Mesenchymal stem cell (in vitro differentiated cells and primary cell): ENCODE measurements at regions not wholly inside any gene's neighbourhood (a gene's known extent, or its start where the extent isn't known, plus 50 kb on each side); places are given as distances from the start of the nearest gene placed in this dataset.

Experiments
- DNase-seq: peaks from one replicate; pipeline ENCODE4 v3.0.0-alpha.2; 2013
- H2AFZ ChIP-seq: one replicate; pipeline ENCODE4 v1.6.1; 2013; ENCODE audit warnings: low read depth, mild to moderate bottlenecking, control low read depth, inconsistent platforms, low read length, moderate library complexity
- H2AK5ac ChIP-seq: 2 replicates; pipeline ENCODE4 v1.6.1; 2013; ENCODE audit warnings: low read length, moderate library complexity, mild to moderate bottlenecking, inconsistent platforms; ENCODE audit not compliant: severe bottlenecking
- H2BK120ac ChIP-seq: one replicate; pipeline ENCODE4 v1.6.1; 2013; ENCODE audit warnings: low read depth, mild to moderate bottlenecking, inconsistent platforms, low read length, moderate library complexity
- H2BK12ac ChIP-seq, 2 experiments: one replicate each; pipeline ENCODE4 v1.6.1; 2013; ENCODE audit warnings: inconsistent platforms in 2 of 2, low read length in 2 of 2, mild to moderate bottlenecking in 2 of 2, moderate library complexity in 2 of 2, control low read depth in 1 of 2
- H2BK15ac ChIP-seq: one replicate; pipeline ENCODE4 v1.6.1; 2013; ENCODE audit warnings: mild to moderate bottlenecking, low read depth, inconsistent platforms; ENCODE audit not compliant: poor library complexity, severe bottlenecking
- H2BK5ac ChIP-seq: 2 replicates; pipeline ENCODE4 v1.6.1; 2013; ENCODE audit warnings: low read depth, mild to moderate bottlenecking, low read length, control low read depth, inconsistent platforms; ENCODE audit not compliant: poor library complexity, severe bottlenecking
- H3K14ac ChIP-seq, 2 experiments: one replicate each; pipeline ENCODE4 v1.6.1; 2013; ENCODE audit warnings: inconsistent platforms in 2 of 2, low read length in 2 of 2, control low read depth in 1 of 2, mild to moderate bottlenecking in 1 of 2, moderate library complexity in 1 of 2
- H3K18ac ChIP-seq, 2 experiments: one replicate each; pipeline ENCODE4 v1.6.1; 2013; ENCODE audit warnings: inconsistent platforms in 2 of 2, low read length in 2 of 2, control low read depth in 1 of 2, low read depth in 1 of 2, mild to moderate bottlenecking in 1 of 2
- H3K23ac ChIP-seq, 2 experiments: one replicate each; pipeline ENCODE4 v1.6.1; 2013; ENCODE audit warnings: inconsistent platforms in 2 of 2, low read length in 2 of 2, mild to moderate bottlenecking in 2 of 2, moderate library complexity in 2 of 2, control low read depth in 1 of 2
- H3K27ac ChIP-seq: 2 replicates; pipeline ENCODE4 v1.5.1; 2013; ENCODE audit warnings: mild to moderate bottlenecking, moderate library complexity, low read length, control low read depth, inconsistent platforms; ENCODE audit not compliant: poor library complexity, severe bottlenecking
- H3K27me3 ChIP-seq, 2 experiments: 2 replicates each; pipeline versions ENCODE4 v1.6.1 to v1.7.0; 2013; ENCODE audit warnings: low read length in 2 of 2, mild to moderate bottlenecking in 2 of 2, moderate library complexity in 2 of 2, control low read depth in 1 of 2, inconsistent platforms in 1 of 2; ENCODE audit not compliant: control insufficient read depth in 1 of 2, insufficient read depth in 1 of 2
- H3K36me3 ChIP-seq, 2 experiments: 2 replicates each; pipeline versions ENCODE4 v1.6.1 to v1.7.0; 2013; ENCODE audit warnings: low read length in 2 of 2, control low read depth in 1 of 2, inconsistent platforms in 1 of 2, low read depth in 1 of 2, mild to moderate bottlenecking in 1 of 2; ENCODE audit not compliant: insufficient read depth in 2 of 2, control insufficient read depth in 1 of 2
- H3K4ac ChIP-seq, 2 experiments: one replicate each; pipeline ENCODE4 v1.6.1; 2013; ENCODE audit warnings: inconsistent platforms in 2 of 2, low read length in 2 of 2, mild to moderate bottlenecking in 2 of 2, moderate library complexity in 2 of 2, control low read depth in 1 of 2, low read depth in 1 of 2
- H3K4me1 ChIP-seq: 2 replicates; pipeline ENCODE4 v1.6.1; 2013; ENCODE audit warnings: low read depth, low read length, control low read depth; ENCODE audit not compliant: control insufficient read depth, insufficient read depth
- H3K4me2 ChIP-seq: 2 replicates; pipeline ENCODE4 v1.6.1; 2013; ENCODE audit warnings: low read length, mild to moderate bottlenecking, inconsistent platforms; ENCODE audit not compliant: poor library complexity, severe bottlenecking
- H3K4me3 ChIP-seq, 2 experiments: 2 replicates each; pipeline versions ENCODE4 v1.5.1 to v1.7.0; 2013; ENCODE audit warnings: low read length in 2 of 2, mild to moderate bottlenecking in 2 of 2, control low read depth in 1 of 2, low read depth in 1 of 2; ENCODE audit not compliant: insufficient read depth in 1 of 2
- H3K79me1 ChIP-seq: replicated peaks from 2 replicates; pipeline ENCODE4 v1.6.1; 2013; ENCODE audit warnings: mild to moderate bottlenecking, control low read depth, low read length, inconsistent platforms; ENCODE audit not compliant: poor library complexity, severe bottlenecking
- H3K9ac ChIP-seq: 2 replicates; pipeline ENCODE4 v1.7.0; 2013; ENCODE audit warnings: mild to moderate bottlenecking, low read length, moderate library complexity
- H3K9me3 ChIP-seq: 2 replicates; pipeline ENCODE4 v1.7.0; 2013; ENCODE audit warnings: mild to moderate bottlenecking, low read length; ENCODE audit not compliant: control insufficient read depth
- H4K8ac ChIP-seq: one replicate; pipeline ENCODE4 v1.6.1; 2013; ENCODE audit warnings: inconsistent platforms, mild to moderate bottlenecking, low read length, moderate library complexity
- H4K91ac ChIP-seq: one replicate; pipeline ENCODE4 v1.6.1; 2013; ENCODE audit warnings: mild to moderate bottlenecking, low read length, inconsistent platforms
- WGBS: methylation state at CpG from one replicate; pipeline ENCODE4 v1.1.7; 2013; ENCODE audit warnings: mixed read lengths; 5-methylcytosine and 5-hydroxymethylcytosine counted together

GRCh38 chr13:77475345-77476084, 60.0 kb upstream of the SCEL start:
- Histone ChIP-seq H3K36me3 (no peaks in the 10 kb centered on the region), H3K9me3 (no peaks in the 10 kb centered on the region), H3K4me3 (no peak overlapping the region), H3K4me1 (no peaks in the 10 kb centered on the region), H3K18ac (no peak overlapping the region), H3K14ac (no peak overlapping the region), H2BK15ac (no peak overlapping the region), H2BK5ac (no peak overlapping the region), H2AK5ac (no peak overlapping the region), H3K4ac (no peak overlapping the region), H3K23ac (no peak overlapping the region), H2BK12ac (no peak overlapping the region), H4K8ac (no peak overlapping the region), H2AFZ (no peak overlapping the region), H3K79me1 (no peaks in the 10 kb centered on the region), H3K27ac (no peak overlapping the region), H2BK120ac (no peak overlapping the region), H3K27me3 (peaks cover 0 to 6% of the 10 kb centered on the region in 2 experiments), H4K91ac (no peak overlapping the region), H3K4me2 (no peak overlapping the region), H3K9ac (no peak overlapping the region)
- WGBS = 94% methylated on average over 43 of the region's 47 CpGs
- no peak for DNase-seq

GRCh38 chr13:77470986-77471385, 64.5 kb upstream of the SCEL start:
- H2AFZ ChIP-seq = no peak overlapping the region
- no peak for DNase-seq
- no peak overlapping the region for H2BK120ac ChIP-seq
- no peak overlapping the region for H3K4me2 ChIP-seq
- no peak overlapping the region for H3K9ac ChIP-seq
- H3K4me3 ChIP-seq = no peak overlapping the region
- no peak overlapping the region for H2BK5ac ChIP-seq
- H3K4me1 ChIP-seq = no peaks in the 10 kb centered on the region
- H3K36me3 ChIP-seq = no peaks in the 10 kb centered on the region
- no peak overlapping the region for H3K14ac ChIP-seq
- no peak overlapping the region for H3K4ac ChIP-seq
- no CpG with 5 or more reads among the region's 3 CpGs for WGBS
- H2BK12ac ChIP-seq = no peak overlapping the region
- H3K23ac ChIP-seq = no peak overlapping the region
- H3K79me1 ChIP-seq = no peaks in the 10 kb centered on the region
- H3K27me3 ChIP-seq = no peaks in the 10 kb centered on the region
- H2AK5ac ChIP-seq = no peak overlapping the region
- no peak overlapping the region for H4K8ac ChIP-seq
- H4K91ac ChIP-seq = no peak overlapping the region
- H2BK15ac ChIP-seq = no peak overlapping the region
- H3K27ac ChIP-seq = no peak overlapping the region
- no peaks in the 10 kb centered on the region for H3K9me3 ChIP-seq
- no peak overlapping the region for H3K18ac ChIP-seq

GRCh38 chr13:77466753-77467422, 68.6 kb upstream of the SCEL start:
- no peak overlapping the region for H3K27ac ChIP-seq
- no peak overlapping the region for H3K18ac ChIP-seq
- no peak overlapping the region for H2AFZ ChIP-seq
- H2BK5ac ChIP-seq = no peak overlapping the region
- no peak overlapping the region for H4K91ac ChIP-seq
- H3K4ac ChIP-seq = no peak overlapping the region
- H3K23ac ChIP-seq = no peak overlapping the region
- H3K36me3 ChIP-seq = no peaks in the 10 kb centered on the region
- 87% methylated on average over 3 of the region's 4 CpGs for WGBS
- H4K8ac ChIP-seq = no peak overlapping the region
- H2AK5ac ChIP-seq = no peak overlapping the region
- H3K14ac ChIP-seq = no peak overlapping the region
- H3K4me3 ChIP-seq = no peak overlapping the region
- no peak overlapping the region for H2BK12ac ChIP-seq
- no peak overlapping the region for H3K9ac ChIP-seq
- H3K27me3 ChIP-seq = no peaks in the 10 kb centered on the region
- H3K4me1 ChIP-seq = no peaks in the 10 kb centered on the region
- H3K4me2 ChIP-seq = no peak overlapping the region
- no peaks in the 10 kb centered on the region for H3K79me1 ChIP-seq
- no peak overlapping the region for H2BK120ac ChIP-seq
- no peaks in the 10 kb centered on the region for H3K9me3 ChIP-seq
- H2BK15ac ChIP-seq = no peak overlapping the region
- no peak for DNase-seq

GRCh38 chr13:77465603-77466195, 69.8 kb upstream of the SCEL start:
- no peak overlapping the region for H2BK12ac ChIP-seq
- H3K4me3 ChIP-seq = no peak overlapping the region
- no peaks in the 10 kb centered on the region for H3K36me3 ChIP-seq
- no peak overlapping the region for H3K4me2 ChIP-seq
- no peak overlapping the region for H4K8ac ChIP-seq
- no peak overlapping the region for H4K91ac ChIP-seq
- H3K9ac ChIP-seq = no peak overlapping the region
- DNase-seq = no peak
- H2BK15ac ChIP-seq = no peak overlapping the region
- no peak overlapping the region for H2BK5ac ChIP-seq
- H3K27me3 ChIP-seq = no peaks in the 10 kb centered on the region
- H3K4me1 ChIP-seq = no peaks in the 10 kb centered on the region
- H2BK120ac ChIP-seq = no peak overlapping the region
- no peaks in the 10 kb centered on the region for H3K9me3 ChIP-seq
- H3K14ac ChIP-seq = no peak overlapping the region
- H2AFZ ChIP-seq = no peak overlapping the region
- H3K23ac ChIP-seq = no peak overlapping the region
- no peak overlapping the region for H3K18ac ChIP-seq
- no peak overlapping the region for H3K4ac ChIP-seq
- no peaks in the 10 kb centered on the region for H3K79me1 ChIP-seq
- no peak overlapping the region for H3K27ac ChIP-seq
- no peak overlapping the region for H2AK5ac ChIP-seq
